ENCODE measurements at regions not wholly inside any gene's neighbourhood (a gene's known extent, or its start where the extent isn't known, plus 50 kb on each side); places are given as distances from the start of the nearest gene placed in this dataset.
A peak's percentile ranks its signal among the peaks of the same experiment; 100 is the strongest.
"Not testable (repeated sequence)": the region's sequence is repeated elsewhere in the genome, so short reads cannot be mapped to it uniquely, and the experiment has no call there.

DNA sequence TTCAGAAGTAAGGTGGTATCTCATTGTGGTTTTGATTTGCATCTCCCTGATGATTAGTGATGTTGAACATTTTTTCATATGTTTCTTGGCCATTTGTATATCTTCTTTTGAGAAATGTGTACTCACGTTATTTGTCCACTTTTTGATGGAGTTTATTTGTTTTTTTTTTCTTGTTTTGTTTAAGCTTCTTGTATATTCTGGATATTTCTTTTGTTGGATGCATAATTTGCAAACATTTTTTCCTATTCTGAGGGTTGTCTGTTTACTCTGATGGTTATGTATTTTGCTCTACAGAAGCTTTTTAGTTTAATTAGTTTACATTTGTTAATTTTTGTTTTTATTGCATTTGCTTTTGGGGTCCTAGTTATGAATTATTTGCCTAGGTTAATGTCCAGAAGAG is 927.4 kb upstream of the LRFN5 start:
- DNase-seq (ENCODE audit: low read depth, low spot score), result no peak

DNA sequence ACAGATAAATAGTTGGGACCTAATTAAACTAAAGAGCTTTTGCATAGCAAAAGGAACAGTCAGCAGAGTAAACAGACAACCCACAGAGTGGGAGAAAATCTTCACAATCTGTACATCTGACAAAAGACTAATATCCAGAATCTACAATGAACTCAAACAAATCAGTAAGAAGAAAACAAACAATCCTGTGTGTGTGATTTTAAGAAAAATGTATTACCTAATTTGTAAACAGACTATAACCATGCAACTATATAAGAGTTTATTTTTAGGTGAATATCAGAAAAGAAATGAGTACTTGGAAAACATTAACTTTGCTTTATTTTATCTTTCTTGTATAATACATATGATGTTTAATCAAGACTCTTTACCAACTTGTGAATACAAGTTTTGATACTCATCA is 929.5 kb upstream of the LRFN5 start:
- H3K4me3 ChIP-seq (ENCODE audit: low read length); DNase-seq (ENCODE audit: low read depth, low spot score): not testable (repeated sequence)

More for the DNA sequence above, 927.4 kb upstream of the LRFN5 start:
- no peak overlapping the region for H3K4me3 ChIP-seq (ENCODE audit: low read length)

DNA sequence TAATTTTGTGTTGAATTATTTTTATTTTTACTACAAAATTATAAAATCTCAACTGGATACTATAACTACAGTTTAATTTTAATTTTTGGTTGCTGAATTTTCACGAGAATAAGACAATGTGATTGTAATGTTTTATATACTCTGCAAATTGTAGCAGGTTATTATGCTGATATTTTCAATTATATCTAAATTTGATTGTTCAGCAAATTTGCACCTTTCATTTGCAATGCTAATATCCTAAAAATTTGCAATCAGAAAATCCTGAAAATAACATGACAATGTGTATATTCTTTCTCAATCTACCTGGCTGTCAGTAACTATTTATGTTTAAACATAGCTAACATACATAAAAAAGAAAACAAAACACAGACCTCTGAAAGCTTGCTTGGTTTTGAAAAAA is 932.2 kb upstream of the LRFN5 start:
- no peak for DNase-seq (ENCODE audit: low read depth, low spot score)
- no peak overlapping the region for H3K4me3 ChIP-seq (ENCODE audit: low read length)

DNA sequence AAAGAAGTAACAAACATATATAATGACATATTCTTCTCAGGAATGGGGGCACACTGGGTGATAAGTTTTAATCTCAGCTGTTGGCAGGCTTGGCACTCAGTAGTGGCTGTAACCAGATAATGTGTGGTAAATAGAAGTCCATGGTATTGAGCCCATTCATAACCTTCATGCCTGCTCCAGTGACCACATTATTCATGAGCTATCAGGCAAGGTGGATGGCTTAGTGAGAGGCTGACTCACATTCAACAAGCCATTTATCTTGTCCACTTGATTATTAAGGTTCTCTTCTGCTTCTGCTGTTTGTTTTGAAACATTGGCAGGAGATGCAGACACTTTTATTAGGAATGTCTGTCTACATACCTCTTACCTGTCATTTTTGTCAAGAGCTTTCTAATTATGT is 950.4 kb upstream of the LRFN5 start:
- DNase-seq (ENCODE audit: low read depth, low spot score), result no peak

DNA sequence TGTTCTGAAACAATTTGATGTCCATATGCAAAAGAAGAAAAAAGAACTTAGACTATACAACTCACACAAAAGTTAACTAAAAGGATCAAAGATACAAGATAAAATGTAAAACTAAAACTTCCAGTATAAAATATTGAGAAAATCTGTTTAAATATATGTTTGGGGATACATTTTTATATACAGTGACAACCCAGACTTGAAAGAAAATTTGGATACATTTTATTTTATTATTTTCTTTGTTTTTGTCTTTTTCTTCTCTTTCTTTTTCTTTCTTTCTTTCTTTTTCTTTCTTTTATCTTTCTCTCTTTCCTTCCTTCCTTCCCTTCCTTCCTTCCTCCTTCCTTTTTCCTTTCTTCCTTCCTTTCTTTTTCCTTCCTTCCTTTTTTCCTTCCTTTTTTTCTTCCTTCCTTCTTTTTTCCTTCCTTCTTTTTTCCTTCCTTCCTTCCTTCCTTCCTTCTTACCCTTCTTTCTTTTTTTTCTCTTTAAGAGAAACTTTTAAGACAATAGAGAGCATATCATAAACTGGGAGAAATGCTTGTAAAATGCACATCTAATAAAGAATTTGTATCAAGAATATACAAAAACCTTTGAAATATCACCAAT is 954.5 kb upstream of the LRFN5 start:
- no peak for DNase-seq (ENCODE audit: low read depth, low spot score)
- H3K4me3 ChIP-seq (ENCODE audit: low read length), result no peak overlapping the region

More for the DNA sequence above, 950.4 kb upstream of the LRFN5 start:
- no peak overlapping the region for H3K4me3 ChIP-seq (ENCODE audit: low read length)

DNA sequence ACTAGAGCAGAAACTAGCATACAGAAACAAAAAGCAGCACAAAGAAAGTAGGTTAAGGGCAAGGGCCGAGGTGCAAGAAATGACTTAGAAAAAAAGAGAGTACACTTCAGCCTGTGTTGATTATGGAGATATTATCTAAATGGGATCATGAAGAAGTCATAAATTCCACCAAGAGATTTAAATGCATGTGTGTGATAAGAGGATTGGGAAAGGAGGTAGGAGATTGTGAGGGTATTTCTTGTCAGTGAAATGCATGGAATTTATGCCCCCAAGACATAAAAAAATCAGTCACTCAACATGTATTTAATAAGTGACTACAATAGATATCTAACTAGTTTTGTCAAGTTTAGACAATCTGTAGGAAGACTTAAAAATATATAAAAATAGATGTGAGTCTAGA is 976.2 kb upstream of the LRFN5 start:
- no peak for DNase-seq (ENCODE audit: low read depth, low spot score)
- H3K4me3 ChIP-seq (ENCODE audit: low read length), result no peak overlapping the region

DNA sequence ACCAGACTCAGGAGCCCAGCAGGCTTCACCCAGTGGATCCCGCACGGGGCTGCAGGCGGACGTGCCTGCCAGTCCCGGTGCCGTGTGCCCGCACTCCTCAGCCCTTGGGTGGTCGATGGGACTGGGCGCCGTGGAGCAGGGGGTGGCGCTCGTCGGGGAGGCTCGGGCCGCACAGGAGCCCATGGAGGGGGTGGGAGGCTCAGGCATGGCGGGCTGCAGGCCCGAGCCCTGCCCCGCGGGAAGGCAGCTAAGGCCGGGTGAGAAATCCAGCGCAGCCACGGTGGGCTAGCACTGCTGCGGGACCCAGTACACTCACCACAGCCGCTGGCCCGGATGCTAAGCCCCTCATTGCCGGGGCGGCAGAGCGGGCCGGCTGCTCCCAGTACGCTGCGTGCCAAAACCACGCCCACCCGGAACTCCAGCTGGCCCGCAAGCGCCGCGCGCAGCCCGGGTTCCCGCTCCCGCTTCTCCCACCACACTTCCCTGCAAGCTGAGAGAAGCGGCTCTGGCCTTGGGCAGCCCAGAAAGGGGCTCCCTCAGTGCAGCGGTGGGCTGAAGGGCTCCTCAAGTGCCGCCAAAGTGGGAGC is 977.0 kb upstream of the LRFN5 start:
- H3K4me3 ChIP-seq (ENCODE audit: low read length); DNase-seq (ENCODE audit: low read depth, low spot score): not testable (repeated sequence)

DNA sequence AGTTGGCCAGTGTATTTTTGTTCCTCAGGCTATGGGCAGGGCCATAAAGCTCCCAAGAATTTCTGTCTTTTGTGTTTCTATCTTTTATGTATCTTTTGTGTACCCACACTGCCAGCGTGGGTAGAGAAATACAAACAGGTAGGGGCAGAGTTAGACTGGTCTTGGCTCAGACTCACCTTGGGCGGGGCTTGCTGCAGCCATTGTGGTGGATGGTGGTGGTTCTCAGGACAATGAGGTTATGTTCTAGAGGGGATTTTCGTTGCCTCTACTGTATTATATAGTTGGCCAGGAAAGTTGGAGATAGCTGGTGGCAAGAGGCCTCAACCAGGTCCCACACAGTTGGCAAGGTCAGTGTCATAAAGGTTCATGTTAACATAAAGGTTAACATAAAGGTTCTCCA is 977.5 kb upstream of the LRFN5 start:
- DNase-seq (ENCODE audit: low read depth, low spot score), result no peak
- H3K4me3 ChIP-seq (ENCODE audit: low read length), result no peak overlapping the region

DNA sequence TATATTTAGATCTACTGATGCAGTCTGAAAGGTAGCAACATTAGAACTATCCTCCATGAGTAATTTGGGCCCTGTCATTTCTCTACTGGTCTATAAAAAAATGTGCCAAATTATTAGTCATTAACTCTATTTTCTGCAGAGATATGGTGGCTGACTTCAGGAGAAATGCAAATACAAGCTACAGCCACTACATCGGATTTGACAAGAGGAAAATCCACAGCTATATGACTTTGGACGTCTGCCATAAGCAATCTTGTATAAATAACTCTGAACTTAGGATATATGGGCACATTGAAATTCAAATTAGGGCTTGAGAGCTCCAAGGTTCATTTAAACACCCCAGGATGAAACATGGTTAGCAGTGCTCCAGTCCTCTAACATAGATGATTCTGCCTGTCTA is 983.0 kb upstream of the LRFN5 start:
- H3K4me3 ChIP-seq (ENCODE audit: low read length), result no peak overlapping the region
- DNase-seq (ENCODE audit: low read depth, low spot score), result no peak

DNA sequence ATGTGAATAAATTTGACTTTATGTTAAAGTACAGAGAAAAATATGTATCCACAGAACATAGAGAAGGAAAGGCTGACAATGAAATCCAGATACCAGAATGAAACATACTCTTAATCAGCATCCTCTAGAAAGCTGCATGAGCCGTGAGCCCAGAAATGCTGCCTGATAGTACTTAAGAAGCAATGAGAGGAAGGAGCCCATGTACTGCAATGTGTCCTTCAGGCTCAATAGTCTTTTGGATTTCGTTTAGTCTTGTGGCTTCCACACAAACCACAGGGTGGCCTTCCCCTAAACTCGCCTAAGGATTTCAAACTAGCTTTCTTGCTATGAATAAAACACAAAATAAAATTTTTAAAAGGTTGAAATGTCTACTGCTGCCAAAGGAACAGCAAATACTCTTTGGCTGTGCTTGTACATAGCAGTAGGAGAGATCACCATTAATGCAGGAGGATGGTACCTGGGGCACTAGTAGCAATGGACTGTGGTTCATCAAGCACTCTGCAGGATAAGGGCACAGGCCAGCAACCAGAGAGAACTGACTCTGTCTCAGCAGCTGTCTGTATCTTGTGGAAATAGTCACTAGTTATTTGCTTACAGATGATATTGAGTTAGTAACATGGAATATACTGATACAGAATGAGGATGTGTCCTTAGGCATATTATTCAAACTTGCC is 988.3 kb upstream of the LRFN5 start:
- H3K4me3 ChIP-seq (ENCODE audit: low read length), result no peak overlapping the region
- no peak for DNase-seq (ENCODE audit: low read depth, low spot score)

DNA sequence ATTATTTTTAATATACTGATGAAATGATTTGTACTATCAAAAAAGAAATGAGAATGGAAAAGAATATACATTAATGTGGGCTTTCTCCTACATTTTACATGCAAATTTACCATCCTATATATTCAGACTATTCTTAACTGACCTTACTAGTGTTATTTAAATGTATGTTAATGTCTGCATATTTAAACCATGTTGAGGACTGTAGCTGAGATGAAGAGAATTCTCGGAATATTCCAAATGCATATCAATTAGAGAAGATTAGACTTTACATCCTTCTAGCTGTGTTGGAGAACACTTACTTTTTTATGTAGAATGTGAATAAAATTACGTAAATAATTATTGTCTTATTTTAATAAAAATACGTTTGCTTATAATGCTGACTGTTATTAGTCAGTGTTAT is 990.1 kb upstream of the LRFN5 start:
- no peak for DNase-seq (ENCODE audit: low read depth, low spot score)
- no peak overlapping the region for H3K4me3 ChIP-seq (ENCODE audit: low read length)

DNA sequence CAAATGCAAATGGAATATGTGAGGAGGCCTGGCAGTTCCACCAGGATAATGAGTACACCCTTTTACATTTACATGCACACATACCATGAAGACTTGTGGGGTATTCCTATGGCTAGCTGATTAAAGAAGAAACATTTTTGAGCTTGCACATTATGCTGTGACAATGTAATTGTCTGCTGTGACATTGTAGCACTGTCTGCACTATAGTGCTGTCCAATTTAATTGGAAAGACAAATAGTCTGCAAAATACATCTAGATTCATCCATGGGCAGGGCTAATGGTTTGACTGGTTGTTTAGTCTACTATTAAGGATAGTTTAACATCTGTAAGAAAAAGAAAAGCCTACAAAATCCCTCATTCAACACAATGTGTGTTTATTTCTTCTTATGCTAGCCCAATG is 1005.6 kb upstream of the LRFN5 start:
- no peak for DNase-seq (ENCODE audit: low read depth, low spot score)
- no peak overlapping the region for H3K4me3 ChIP-seq (ENCODE audit: low read length)

DNA sequence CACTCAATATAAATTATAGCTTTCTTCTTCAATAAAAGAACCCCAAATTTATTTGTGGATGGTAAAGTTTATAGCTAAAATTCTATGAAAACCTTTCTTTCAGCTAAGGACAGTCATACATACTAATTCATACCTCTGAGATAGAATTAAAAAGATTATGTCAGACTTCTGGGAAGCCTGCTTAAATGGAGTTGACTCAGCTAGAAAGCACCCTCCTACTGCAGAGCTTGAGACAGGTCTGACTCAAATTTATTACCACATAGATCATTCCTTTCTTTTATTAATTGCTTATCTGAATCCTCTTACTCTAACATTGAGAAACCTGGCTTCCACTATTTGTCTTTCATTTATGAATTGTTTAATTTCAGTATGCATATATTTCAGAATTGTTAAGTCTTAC is 1007.0 kb upstream of the LRFN5 start:
- no peak overlapping the region for H3K4me3 ChIP-seq (ENCODE audit: low read length)

DNA sequence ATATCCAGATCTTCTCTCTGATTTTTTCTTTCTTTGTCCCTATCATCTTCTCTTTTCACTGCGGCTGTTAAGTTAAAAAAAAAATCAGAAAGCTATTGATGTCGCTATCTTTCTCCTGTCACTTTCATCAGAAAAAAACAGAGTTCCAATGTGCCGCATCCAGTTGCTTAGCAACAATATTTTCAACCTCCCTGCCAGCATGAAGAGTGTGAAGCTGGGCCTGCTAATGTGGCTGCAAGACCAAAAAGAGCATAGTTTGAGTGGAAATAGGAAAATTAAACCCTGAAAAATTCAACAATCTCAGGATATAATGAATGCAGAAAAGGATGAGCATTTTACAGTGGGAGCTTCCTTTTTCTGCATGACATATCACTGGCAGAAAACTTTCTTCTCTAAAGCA is 1025.4 kb upstream of the LRFN5 start:
- DNase-seq (ENCODE audit: low read depth, low spot score), result no peak

More for the DNA sequence above, 1007.0 kb upstream of the LRFN5 start:
- no peak for DNase-seq (ENCODE audit: low read depth, low spot score)

DNA sequence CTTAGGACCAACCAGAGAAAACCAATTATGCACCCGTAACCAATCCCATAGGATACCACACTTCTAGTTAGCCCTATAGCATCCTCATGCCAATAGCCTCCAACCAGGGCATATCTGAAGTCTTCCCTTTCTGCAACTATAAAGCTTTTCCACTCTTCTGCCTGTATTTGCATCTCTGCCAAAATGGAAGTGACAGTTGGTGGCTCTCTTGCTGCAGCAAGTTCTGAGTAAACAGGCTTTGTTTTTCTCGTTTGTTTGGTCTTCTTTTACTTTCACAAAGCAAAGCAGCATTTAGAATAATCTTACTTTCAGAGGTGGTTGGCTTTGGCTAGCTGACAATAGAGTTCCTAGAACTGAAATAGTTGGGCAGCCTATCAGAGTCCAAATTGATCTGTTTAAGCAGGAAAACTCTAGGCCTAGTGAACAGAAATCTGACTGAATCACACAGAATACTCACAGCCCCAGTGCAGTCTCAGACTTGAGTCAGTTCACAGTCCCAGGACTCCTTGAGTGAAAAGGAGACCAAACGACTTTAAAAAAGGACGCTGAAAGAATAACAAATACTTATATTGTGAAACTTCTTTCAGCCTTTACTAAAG is 1029.7 kb upstream of the LRFN5 start:
- no peak overlapping the region for H3K4me3 ChIP-seq (ENCODE audit: low read length)
- DNase-seq (ENCODE audit: low read depth, low spot score), result no peak

More for the DNA sequence above, 1025.4 kb upstream of the LRFN5 start:
- H3K4me3 ChIP-seq (ENCODE audit: low read length), result no peak overlapping the region

DNA sequence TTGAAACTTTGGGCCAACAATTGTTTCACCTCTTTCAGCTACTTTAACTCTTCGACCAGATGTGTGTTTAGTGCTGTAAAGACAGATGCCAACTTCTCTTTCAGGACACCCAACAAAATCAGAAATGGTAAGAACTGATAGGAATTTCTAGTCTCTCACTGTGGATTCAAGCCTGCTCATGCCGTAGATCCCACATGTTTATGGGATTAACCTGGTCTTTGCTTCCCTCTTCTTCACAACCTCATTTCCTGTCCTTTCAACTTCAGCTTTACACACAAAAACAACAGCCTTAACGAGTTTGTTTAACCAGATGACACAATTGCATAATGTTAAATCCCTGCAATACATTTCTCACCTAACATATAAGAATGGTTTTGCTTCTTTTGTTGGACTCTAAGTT is 1031.9 kb upstream of the LRFN5 start:
- DNase-seq (ENCODE audit: low read depth, low spot score), result no peak
- H3K4me3 ChIP-seq (ENCODE audit: low read length), result no peak overlapping the region

DNA sequence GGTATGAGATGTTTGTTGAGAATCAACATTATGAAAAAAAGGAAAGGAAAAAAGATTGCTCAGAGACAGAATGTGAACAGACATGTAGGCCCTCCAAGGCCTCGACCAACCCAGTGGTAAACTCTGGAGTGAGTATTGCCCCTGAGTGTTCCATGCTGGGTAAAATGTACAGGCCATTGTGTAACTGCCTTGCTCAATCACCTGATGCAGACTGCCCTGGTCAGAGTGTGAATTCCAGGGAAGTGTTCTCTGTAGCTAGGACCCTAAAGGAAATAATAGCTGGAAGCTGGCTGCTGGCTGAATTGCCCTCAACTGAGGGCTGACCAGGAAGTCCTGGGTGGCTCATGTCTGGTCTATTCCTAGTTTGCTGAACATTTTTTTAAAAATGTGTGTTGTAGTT is 1081.4 kb upstream of the LRFN5 start:
- no peak overlapping the region for H3K4me3 ChIP-seq (ENCODE audit: low read length)
- no peak for DNase-seq (ENCODE audit: low read depth, low spot score)

DNA sequence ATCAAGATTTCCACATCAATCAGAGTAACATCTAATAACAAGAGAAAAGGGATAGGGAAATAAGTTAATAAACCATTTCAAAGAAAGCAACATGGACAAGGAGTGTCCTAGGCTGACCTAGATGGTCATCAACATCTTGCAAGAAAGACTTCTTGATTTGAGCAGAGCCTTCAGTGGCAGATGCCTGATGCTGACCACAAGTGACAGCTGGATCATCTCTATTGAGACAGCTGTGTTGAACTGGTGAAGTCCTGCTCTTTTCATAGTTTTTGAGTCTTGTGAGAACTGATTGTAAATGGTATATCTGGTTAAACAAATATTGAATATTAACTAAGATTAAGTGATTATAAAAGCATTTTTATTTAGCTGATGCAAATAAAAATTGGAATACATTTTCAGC is 1083.6 kb upstream of the LRFN5 start:
- DNase-seq (ENCODE audit: low read depth, low spot score), result no peak
- no peak overlapping the region for H3K4me3 ChIP-seq (ENCODE audit: low read length)

DNA sequence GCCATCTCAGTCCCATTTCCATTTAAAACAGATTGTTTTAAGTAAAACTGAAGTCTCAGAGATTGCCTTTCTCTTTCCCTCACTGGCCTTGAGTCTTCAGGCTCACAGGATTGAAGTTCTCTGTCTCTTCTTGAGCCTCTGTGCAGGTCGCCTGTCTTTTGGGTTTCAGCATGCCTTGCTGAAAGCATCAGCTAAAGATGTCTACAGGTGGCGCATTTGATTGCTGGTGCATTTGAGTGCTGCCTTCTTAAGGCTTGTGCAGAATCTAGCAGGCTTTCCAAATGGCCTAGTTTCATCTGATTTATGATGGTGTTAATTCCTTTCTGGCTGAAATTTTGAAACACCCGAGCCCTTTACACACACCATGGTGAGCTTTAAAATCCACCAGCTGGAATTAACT is 1062.2 kb upstream of the FBXO33 start:
- H3K4me3 ChIP-seq (ENCODE audit: low read length), result no peak overlapping the region
- DNase-seq (ENCODE audit: low read depth, low spot score), result no peak

DNA sequence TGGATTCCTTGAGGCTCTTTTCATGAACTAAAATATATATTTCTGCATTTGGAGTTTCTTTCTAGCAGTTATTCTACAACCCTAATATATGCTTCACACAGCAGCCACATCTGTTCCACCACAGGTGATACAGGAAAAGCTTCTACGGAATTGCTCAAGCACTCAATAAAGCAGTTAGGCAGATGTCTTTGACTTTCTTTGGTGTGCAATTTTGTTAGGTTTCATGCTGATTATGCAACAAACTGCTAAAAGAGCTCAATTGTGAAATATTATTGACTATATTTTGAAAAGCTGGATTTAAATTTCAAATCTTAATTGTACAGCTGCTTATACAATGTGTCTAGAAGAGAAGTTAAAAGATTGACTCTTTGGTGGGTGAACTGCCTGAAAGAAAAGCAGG is 1055.6 kb upstream of the FBXO33 start:
- no peak overlapping the region for H3K4me3 ChIP-seq (ENCODE audit: low read length)
- DNase-seq (ENCODE audit: low read depth, low spot score), result peak; percentile 11
